HG03280 (cell line): ENCODE measurements at regions not wholly inside any gene's neighbourhood (a gene's known extent, or its start where the extent isn't known, plus 50 kb on each side); places are given as distances from the start of the nearest gene placed in this dataset.
"Not testable (repeated sequence)": the region's sequence is repeated elsewhere in the genome, so short reads cannot be mapped to it uniquely, and the experiment has no call there.

Experiments used
- ATAC-seq: cut with Tn5 transposase; IDR thresholded peaks from one replicate; pipeline ENCODE4 v1.9.1; 2021; ENCODE audit warnings: mild to moderate bottlenecking, moderate library complexity; ENCODE audit not compliant: unreplicated experiment

- no peak for ATAC-seq
Observed at GRCh38 chr7:79786187-79786586, 332.7 kb upstream of the MAGI2 start.

- no peak for ATAC-seq
Observed at GRCh38 chr7:79785556-79785955, 332.1 kb upstream of the MAGI2 start.

GRCh38 chr7:79782906-79783305, 329.4 kb upstream of the MAGI2 start:
- ATAC-seq, result no peak

- ATAC-seq, result no peak
Observed at GRCh38 chr7:79782256-79782655, 328.8 kb upstream of the MAGI2 start.

GRCh38 chr7:79781716-79782115, 328.2 kb upstream of the MAGI2 start:
- ATAC-seq, result no peak

GRCh38 chr7:79778786-79779770, 325.6 kb upstream of the MAGI2 start:
- ATAC-seq, result no peak

- ATAC-seq, result no peak
Observed at GRCh38 chr7:79775911-79776310, 322.4 kb upstream of the MAGI2 start.

GRCh38 chr7:79774150-79774549, 320.7 kb upstream of the MAGI2 start:
- ATAC-seq, result no peak

GRCh38 chr7:79770970-79771369, 317.5 kb upstream of the MAGI2 start:
- ATAC-seq, result no peak

- ATAC-seq, result no peak
Observed at GRCh38 chr7:79770063-79770462, 316.6 kb upstream of the MAGI2 start.

- not testable (repeated sequence) for ATAC-seq
Observed at GRCh38 chr7:79767876-79768560, 314.6 kb upstream of the MAGI2 start.

GRCh38 chr7:79767192-79767591, 313.7 kb upstream of the MAGI2 start:
- ATAC-seq, result not testable (repeated sequence)

GRCh38 chr7:79761876-79762429, 308.5 kb upstream of the MAGI2 start:
- ATAC-seq, result no peak

GRCh38 chr7:79750941-79751340, 297.5 kb upstream of the MAGI2 start:
- not testable (repeated sequence) for ATAC-seq

GRCh38 chr7:79749856-79750255, 296.4 kb upstream of the MAGI2 start:
- no peak for ATAC-seq

GRCh38 chr7:79741684-79742083, 288.2 kb upstream of the MAGI2 start:
- no peak for ATAC-seq

- ATAC-seq, result no peak
Observed at GRCh38 chr7:79740076-79740475, 286.6 kb upstream of the MAGI2 start.

GRCh38 chr7:79739036-79739709, 285.7 kb upstream of the MAGI2 start:
- not testable (repeated sequence) for ATAC-seq

GRCh38 chr7:79736418-79736817, 283.0 kb upstream of the MAGI2 start:
- ATAC-seq, result no peak

GRCh38 chr7:79735012-79735411, 281.5 kb upstream of the MAGI2 start:
- ATAC-seq, result no peak

- no peak for ATAC-seq
Observed at GRCh38 chr7:79734181-79734580, 280.7 kb upstream of the MAGI2 start.
